ENCODE measurements at regions not wholly inside any gene's neighbourhood (a gene's known extent, or its start where the extent isn't known, plus 50 kb on each side); places are given as distances from the start of the nearest gene placed in this dataset.

DNA sequence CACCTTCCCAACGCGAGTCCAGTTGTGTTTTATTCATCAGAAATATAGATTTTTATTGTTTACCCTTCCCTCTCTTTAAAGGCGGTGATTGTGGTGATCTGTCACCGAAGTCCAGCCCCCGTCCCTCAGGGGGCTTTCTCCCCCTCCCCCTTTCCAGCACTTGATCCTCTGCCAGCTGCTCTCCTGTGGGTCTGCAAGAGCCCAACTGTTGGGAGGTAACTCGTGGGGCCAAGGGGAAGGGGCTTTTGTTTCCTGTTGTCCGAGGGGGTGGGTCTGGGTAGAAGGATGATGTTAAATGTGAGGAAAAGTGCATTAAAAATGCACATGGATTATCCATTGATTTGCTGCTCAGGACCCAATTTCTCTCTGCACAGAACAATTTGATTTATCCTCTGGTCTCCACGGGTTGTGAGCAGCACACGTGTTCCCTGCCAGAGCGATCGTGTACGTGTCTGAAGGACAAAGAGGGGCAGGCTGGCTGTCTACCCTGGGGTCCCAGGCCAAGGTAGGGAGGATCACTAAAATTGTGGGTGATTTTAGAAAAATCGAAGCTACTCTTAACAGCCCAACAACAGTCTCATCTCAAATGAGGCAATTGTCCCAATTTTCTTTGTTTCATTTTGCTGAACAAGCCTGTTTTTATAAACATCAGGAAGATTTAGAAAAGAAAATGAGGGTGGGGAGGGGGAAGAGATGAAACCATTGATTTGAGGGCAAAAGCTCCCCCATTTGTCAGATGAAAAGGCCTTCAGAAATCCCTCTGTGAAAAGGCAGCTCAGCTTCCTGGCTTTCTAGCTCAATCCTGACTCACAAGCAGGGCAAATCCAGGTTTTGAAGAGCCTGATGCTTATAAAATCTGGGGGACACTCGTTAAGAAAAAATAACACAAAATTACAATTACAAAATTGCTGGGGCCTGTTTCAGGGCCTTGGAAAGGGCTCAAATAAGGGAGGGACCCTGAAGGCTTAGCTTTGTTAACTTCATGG, 176.2 kb downstream of the RHOU start:
- Histone ChIP-seq H3K9me2 (ENCODE audit: insufficient read depth) (no peaks in the 10 kb centered on the region), H3K27ac (ENCODE audit: low read depth) (no peak overlapping the region), H3K4me3 (no peak overlapping the region), H3F3A (replicated peaks; ENCODE audit: low read depth) (no peaks in the 10 kb centered on the region), H4K20me1 (replicated peaks; ENCODE audit: insufficient read depth) (no peaks in the 10 kb centered on the region), H3K4me1 (ENCODE audit: insufficient read depth) (peaks cover 18% of the 10 kb centered on the region), H3K79me2 (replicated peaks; ENCODE audit: insufficient read depth) (no peaks in the 10 kb centered on the region), H3K27me3 (ENCODE audit: insufficient read depth) (no peaks in the 10 kb centered on the region), H3K4me2 (peak overlapping the region; percentile 62; the same call in 1 of the 2 replicates), H2AFZ (peak overlapping the region; percentile 94), H3K36me3 (ENCODE audit: insufficient read depth) (no peaks in the 10 kb centered on the region)
- H3K27ac Mint-ChIP-seq: peak overlapping the region; percentile 69
- TF ChIP-seq EZH2phosphoT487 (IDR thresholded peaks at IDR 0.05; ENCODE audit: unreplicated experiment) (no peak), POLR2AphosphoS5 (IDR thresholded peaks at IDR 0.05; ENCODE audit: low read depth) (no peak), CREB1 (CRISPR knock-in tag; IDR thresholded peaks at IDR 0.05; ENCODE audit: low read depth) (no peak), ETS1 (IDR thresholded peaks at IDR 0.05) (no peak), ZNF114 (CRISPR knock-in tag; IDR thresholded peaks at IDR 0.05) (no peak), EZH2 (IDR thresholded peaks at IDR 0.05; ENCODE audit: low read depth, unreplicated experiment) (no peak), JUNB (IDR thresholded peaks at IDR 0.05; ENCODE audit: unreplicated experiment) (no peak), ZNF331 (CRISPR knock-in tag; IDR thresholded peaks at IDR 0.05; ENCODE audit: low read depth) (no peak), STAT1 (IDR thresholded peaks at IDR 0.05; ENCODE audit: unreplicated experiment) (no peak), NANOG (IDR thresholded peaks at IDR 0.05; ENCODE audit: borderline replicate concordance) (no peak)
- TF ChIP-seq, protein P1, sequence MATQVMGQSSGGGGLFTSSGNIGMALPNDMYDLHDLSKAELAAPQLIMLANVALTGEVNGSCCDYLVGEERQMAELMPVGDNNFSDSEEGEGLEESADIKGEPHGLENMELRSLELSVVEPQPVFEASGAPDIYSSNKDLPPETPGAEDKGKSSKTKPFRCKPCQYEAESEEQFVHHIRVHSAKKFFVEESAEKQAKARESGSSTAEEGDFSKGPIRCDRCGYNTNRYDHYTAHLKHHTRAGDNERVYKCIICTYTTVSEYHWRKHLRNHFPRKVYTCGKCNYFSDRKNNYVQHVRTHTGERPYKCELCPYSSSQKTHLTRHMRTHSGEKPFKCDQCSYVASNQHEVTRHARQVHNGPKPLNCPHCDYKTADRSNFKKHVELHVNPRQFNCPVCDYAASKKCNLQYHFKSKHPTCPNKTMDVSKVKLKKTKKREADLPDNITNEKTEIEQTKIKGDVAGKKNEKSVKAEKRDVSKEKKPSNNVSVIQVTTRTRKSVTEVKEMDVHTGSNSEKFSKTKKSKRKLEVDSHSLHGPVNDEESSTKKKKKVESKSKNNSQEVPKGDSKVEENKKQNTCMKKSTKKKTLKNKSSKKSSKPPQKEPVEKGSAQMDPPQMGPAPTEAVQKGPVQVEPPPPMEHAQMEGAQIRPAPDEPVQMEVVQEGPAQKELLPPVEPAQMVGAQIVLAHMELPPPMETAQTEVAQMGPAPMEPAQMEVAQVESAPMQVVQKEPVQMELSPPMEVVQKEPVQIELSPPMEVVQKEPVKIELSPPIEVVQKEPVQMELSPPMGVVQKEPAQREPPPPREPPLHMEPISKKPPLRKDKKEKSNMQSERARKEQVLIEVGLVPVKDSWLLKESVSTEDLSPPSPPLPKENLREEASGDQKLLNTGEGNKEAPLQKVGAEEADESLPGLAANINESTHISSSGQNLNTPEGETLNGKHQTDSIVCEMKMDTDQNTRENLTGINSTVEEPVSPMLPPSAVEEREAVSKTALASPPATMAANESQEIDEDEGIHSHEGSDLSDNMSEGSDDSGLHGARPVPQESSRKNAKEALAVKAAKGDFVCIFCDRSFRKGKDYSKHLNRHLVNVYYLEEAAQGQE (IDR thresholded peaks at IDR 0.05; ENCODE audit: unreplicated experiment): no peak
- TF ChIP-seq, protein P2, sequence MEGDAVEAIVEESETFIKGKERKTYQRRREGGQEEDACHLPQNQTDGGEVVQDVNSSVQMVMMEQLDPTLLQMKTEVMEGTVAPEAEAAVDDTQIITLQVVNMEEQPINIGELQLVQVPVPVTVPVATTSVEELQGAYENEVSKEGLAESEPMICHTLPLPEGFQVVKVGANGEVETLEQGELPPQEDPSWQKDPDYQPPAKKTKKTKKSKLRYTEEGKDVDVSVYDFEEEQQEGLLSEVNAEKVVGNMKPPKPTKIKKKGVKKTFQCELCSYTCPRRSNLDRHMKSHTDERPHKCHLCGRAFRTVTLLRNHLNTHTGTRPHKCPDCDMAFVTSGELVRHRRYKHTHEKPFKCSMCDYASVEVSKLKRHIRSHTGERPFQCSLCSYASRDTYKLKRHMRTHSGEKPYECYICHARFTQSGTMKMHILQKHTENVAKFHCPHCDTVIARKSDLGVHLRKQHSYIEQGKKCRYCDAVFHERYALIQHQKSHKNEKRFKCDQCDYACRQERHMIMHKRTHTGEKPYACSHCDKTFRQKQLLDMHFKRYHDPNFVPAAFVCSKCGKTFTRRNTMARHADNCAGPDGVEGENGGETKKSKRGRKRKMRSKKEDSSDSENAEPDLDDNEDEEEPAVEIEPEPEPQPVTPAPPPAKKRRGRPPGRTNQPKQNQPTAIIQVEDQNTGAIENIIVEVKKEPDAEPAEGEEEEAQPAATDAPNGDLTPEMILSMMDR (conservative IDR thresholded peaks at IDR 0.05; ENCODE audit: low read depth in 2 of 2): no peak
- TF ChIP-seq, protein P3, sequence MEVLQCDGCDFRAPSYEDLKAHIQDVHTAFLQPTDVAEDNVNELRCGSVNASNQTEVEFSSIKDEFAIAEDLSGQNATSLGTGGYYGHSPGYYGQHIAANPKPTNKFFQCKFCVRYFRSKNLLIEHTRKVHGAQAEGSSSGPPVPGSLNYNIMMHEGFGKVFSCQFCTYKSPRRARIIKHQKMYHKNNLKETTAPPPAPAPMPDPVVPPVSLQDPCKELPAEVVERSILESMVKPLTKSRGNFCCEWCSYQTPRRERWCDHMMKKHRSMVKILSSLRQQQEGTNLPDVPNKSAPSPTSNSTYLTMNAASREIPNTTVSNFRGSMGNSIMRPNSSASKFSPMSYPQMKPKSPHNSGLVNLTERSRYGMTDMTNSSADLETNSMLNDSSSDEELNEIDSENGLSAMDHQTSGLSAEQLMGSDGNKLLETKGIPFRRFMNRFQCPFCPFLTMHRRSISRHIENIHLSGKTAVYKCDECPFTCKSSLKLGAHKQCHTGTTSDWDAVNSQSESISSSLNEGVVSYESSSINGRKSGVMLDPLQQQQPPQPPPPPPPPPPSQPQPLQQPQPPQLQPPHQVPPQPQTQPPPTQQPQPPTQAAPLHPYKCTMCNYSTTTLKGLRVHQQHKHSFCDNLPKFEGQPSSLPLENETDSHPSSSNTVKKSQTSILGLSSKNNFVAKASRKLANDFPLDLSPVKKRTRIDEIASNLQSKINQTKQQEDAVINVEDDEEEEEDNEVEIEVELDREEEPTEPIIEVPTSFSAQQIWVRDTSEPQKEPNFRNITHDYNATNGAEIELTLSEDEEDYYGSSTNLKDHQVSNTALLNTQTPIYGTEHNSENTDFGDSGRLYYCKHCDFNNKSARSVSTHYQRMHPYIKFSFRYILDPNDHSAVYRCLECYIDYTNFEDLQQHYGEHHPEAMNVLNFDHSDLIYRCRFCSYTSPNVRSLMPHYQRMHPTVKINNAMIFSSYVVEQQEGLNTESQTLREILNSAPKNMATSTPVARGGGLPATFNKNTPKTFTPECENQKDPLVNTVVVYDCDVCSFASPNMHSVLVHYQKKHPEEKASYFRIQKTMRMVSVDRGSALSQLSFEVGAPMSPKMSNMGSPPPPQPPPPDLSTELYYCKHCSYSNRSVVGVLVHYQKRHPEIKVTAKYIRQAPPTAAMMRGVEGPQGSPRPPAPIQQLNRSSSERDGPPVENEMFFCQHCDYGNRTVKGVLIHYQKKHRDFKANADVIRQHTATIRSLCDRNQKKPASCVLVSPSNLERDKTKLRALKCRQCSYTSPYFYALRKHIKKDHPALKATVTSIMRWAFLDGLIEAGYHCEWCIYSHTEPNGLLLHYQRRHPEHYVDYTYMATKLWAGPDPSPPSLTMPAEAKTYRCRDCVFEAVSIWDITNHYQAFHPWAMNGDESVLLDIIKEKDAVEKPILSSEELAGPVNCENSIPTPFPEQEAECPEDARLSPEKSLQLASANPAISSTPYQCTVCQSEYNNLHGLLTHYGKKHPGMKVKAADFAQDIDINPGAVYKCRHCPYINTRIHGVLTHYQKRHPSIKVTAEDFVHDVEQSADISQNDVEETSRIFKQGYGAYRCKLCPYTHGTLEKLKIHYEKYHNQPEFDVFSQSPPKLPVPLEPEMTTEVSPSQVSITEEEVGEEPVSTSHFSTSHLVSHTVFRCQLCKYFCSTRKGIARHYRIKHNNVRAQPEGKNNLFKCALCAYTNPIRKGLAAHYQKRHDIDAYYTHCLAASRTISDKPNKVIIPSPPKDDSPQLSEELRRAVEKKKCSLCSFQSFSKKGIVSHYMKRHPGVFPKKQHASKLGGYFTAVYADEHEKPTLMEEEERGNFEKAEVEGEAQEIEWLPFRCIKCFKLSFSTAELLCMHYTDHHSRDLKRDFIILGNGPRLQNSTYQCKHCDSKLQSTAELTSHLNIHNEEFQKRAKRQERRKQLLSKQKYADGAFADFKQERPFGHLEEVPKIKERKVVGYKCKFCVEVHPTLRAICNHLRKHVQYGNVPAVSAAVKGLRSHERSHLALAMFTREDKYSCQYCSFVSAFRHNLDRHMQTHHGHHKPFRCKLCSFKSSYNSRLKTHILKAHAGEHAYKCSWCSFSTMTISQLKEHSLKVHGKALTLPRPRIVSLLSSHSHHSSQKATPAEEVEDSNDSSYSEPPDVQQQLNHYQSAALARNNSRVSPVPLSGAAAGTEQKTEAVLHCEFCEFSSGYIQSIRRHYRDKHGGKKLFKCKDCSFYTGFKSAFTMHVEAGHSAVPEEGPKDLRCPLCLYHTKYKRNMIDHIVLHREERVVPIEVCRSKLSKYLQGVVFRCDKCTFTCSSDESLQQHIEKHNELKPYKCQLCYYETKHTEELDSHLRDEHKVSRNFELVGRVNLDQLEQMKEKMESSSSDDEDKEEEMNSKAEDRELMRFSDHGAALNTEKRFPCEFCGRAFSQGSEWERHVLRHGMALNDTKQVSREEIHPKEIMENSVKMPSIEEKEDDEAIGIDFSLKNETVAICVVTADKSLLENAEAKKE (CRISPR knock-in tag; IDR thresholded peaks at IDR 0.05): no peak
- peaks cover 10% of the 10 kb centered on the region for H3K9me3 Mint-ChIP-seq
- H3K36me3 Mint-ChIP-seq (ENCODE audit: low read depth): peaks cover 3% of the 10 kb centered on the region; the same call in 1 of the 3 replicates
- DNase-seq (ENCODE audit: low spot score) (no peak), ATAC-seq (peak; percentile 61)
- H3K4me1 Mint-ChIP-seq: peaks cover 17% of the 10 kb centered on the region
- no peak overlapping the region for H3K4me3 Mint-ChIP-seq
- peaks cover 4% of the 10 kb centered on the region for H3K27me3 Mint-ChIP-seq (ENCODE audit: insufficient read depth, low read depth, poor library complexity)

Data from GM23338 (cell line).